Left ventricle myocardium inferior (tissue), 1 donor: ENCODE measurements at regions not wholly inside any gene's neighbourhood (a gene's known extent, or its start where the extent isn't known, plus 50 kb on each side); places are given as distances from the start of the nearest gene placed in this dataset.

Experiments used
- DNase-seq: peaks from one replicate; pipeline ENCODE4 v3.0.0-alpha.2; 2020
- H3K27ac ChIP-seq: fragments of 200-600 bp; replicated peaks from 2 replicates; pipeline ENCODE4 v1.8.0; 2021
- H3K27me3 ChIP-seq: fragments of 200-600 bp; 2 replicates; pipeline ENCODE4 v1.8.0; 2021; ENCODE audit warnings: low read depth
- H3K36me3 ChIP-seq: fragments of 200-600 bp; 2 replicates; pipeline ENCODE4 v1.8.0; 2021
- H3K4me1 ChIP-seq: fragments of 200-600 bp; 2 replicates; pipeline ENCODE4 v1.8.0; 2021
- H3K4me3 ChIP-seq: fragments of 200-600 bp; 2 replicates; pipeline ENCODE4 v1.8.0; 2021; ENCODE audit warnings: mild to moderate bottlenecking, moderate library complexity
- H3K9me3 ChIP-seq: fragments of 200-600 bp; replicated peaks from 2 replicates; pipeline ENCODE4 v1.8.0; 2021
- intact Hi-C: fragments of 100-400 bp; cut with micrococcal nuclease; formaldehyde crosslinking; loops from one replicate; pipeline ENCODE4 v1.11.0; 2022
- TF ChIP-seq, protein P1 (sequence below): fragments of 200-600 bp; IDR thresholded peaks from 2 replicates; pipeline ENCODE4 v1.8.0; 2021; ENCODE audit warnings: antibody characterized with exemption, mild to moderate bottlenecking, borderline replicate concordance
- donor health status: DM: no; HTN: yes; CAD: no; lungs with severe emphysema.

DNA sequence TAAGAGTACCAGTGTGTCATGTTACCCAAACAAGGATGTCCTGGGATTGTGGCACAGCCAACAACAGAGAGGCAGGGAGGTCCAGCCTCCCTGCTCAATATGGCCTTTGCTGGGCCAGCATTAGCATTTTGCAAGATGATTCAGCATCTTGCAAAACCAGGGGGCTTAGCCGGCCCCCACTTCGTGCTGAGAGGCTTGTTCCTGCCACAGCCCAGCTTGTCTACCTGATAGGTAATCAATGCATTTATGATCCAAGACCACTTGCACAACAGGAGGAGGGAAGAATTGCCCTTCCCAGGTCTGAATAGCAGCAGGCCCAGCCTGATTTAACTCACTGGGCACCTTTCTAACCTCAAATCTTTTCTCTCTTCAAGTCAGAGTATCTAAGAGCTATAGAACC, 189.0 kb upstream of the SYT13 start:
- TF ChIP-seq, protein P1, sequence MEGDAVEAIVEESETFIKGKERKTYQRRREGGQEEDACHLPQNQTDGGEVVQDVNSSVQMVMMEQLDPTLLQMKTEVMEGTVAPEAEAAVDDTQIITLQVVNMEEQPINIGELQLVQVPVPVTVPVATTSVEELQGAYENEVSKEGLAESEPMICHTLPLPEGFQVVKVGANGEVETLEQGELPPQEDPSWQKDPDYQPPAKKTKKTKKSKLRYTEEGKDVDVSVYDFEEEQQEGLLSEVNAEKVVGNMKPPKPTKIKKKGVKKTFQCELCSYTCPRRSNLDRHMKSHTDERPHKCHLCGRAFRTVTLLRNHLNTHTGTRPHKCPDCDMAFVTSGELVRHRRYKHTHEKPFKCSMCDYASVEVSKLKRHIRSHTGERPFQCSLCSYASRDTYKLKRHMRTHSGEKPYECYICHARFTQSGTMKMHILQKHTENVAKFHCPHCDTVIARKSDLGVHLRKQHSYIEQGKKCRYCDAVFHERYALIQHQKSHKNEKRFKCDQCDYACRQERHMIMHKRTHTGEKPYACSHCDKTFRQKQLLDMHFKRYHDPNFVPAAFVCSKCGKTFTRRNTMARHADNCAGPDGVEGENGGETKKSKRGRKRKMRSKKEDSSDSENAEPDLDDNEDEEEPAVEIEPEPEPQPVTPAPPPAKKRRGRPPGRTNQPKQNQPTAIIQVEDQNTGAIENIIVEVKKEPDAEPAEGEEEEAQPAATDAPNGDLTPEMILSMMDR: no peak
- Histone ChIP-seq H3K4me3 (no peak overlapping the region), H3K4me1 (no peaks in the 10 kb centered on the region), H3K9me3 (no peaks in the 10 kb centered on the region), H3K27me3 (peaks cover 23% of the 10 kb centered on the region), H3K27ac (no peak overlapping the region), H3K36me3 (no peaks in the 10 kb centered on the region)
- intact Hi-C loops: no loop called here
- no peak for DNase-seq

DNA sequence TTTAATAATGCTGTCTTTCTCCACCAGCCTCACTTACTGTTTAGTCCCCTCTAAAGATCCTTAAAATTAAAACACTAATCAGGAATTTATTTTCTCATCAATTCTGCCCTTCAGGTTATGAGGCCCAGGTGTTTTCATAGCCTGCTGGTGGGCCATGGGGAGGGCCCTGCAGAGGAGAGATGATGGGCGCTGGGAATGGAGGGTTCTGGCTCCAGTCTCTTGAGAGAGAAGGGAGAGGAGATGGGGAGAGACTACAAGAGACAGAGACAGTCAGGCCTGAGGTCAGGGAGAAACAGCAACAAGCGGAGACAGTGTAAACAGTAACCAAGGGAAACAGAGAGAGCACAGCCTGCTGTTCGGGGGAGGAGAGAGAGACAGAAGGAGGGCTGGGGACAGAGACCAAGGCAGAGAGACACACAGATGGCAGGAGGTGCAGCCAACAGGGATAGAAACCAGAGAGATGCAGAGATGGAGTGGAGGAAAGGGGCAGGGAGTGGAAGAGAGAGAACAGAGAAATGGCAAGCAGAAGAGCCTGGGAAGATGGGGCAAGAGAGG, 187.3 kb upstream of the SYT13 start:
- Histone ChIP-seq H3K4me3 (no peak overlapping the region), H3K27ac (no peak overlapping the region), H3K4me1 (no peaks in the 10 kb centered on the region), H3K36me3 (no peaks in the 10 kb centered on the region), H3K9me3 (no peaks in the 10 kb centered on the region), H3K27me3 (peaks cover 13% of the 10 kb centered on the region)
- no peak for DNase-seq
- TF ChIP-seq, protein P1: no peak
- intact Hi-C loops: no loop called here

DNA sequence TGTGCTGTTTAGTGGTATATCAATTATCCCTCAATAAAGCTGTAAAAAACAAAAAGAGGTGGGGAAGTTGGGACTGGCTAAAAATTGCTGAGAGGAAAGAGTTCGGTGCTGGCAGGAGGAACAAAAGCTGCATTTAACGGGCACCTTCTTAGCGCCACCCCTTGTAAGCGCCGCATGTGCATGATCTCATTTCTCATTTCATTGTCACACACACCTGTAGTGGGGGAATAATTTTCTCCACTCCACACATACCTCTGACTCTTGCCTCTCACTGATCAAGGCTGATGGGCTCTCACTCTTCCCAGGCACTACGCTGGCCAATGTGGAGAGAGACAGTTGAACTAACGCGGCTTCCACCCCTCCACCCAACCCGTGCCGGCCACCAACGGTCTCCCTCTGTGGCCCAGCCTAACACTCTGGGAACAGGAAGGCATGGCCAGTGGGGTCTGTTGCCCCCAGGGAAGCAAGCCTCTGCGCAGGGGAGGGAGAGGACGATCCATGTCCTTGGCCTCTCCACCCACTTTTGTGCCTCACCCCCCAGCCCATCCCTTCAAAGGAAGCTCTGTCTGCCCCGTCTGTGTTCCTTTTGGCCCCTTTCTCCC, 186.7 kb upstream of the SYT13 start:
- no peak for DNase-seq
- no peaks in the 10 kb centered on the region for H3K4me1 ChIP-seq
- no peaks in the 10 kb centered on the region for H3K9me3 ChIP-seq
- H3K27me3 ChIP-seq: peaks cover 9% of the 10 kb centered on the region
- H3K4me3 ChIP-seq: no peak overlapping the region
- TF ChIP-seq, protein P1: no peak
- H3K36me3 ChIP-seq: no peaks in the 10 kb centered on the region
- intact Hi-C loops: no loop called here
- H3K27ac ChIP-seq: no peak overlapping the region

DNA sequence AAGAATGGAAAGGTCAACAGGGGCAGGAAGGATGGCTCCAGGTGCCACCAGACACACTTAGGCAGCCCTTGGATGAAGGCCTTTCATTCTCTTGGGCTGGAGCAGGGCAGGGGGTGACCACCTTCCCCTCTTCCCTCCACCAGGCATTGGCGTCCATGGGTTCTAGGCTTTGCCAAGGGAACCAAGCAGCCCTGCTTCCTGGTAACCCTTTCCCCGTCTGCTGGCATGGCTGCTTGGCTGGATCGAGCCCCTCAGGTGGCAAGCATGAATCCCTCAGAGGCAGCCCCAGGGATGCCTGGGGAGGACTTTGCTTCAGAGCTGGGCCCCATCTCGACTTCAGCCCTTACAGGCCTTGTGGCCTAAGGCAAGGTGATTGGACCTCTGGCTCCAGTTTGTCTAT, 185.1 kb upstream of the SYT13 start:
- TF ChIP-seq, protein P1: no peak
- no peak for DNase-seq
- Histone ChIP-seq H3K27me3 (peaks cover 3% of the 10 kb centered on the region), H3K27ac (no peak overlapping the region), H3K4me1 (no peaks in the 10 kb centered on the region), H3K4me3 (no peak overlapping the region), H3K9me3 (no peaks in the 10 kb centered on the region), H3K36me3 (no peaks in the 10 kb centered on the region)
- intact Hi-C loops: no loop called here

DNA sequence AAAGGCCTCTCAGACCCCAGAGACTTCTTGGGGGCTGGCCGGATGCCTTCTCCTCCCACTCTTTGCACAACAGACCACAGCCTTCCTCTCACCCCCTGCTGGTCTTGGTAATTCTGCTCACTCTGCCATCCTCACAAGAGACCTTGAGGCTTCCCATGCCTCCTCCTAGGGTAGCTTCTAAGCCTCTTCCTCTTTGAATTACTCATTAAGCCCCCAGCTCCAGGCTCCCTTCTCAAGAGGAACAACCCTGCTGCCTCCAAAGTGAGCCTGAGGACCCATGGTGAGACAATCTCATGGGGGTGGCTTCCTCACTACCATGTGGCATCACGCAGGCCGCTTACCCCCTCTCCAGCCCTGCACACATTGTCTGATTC, 184.6 kb upstream of the SYT13 start:
- no peaks in the 10 kb centered on the region for H3K36me3 ChIP-seq
- H3K4me1 ChIP-seq: no peaks in the 10 kb centered on the region
- DNase-seq: no peak
- TF ChIP-seq, protein P1: no peak
- no peak overlapping the region for H3K4me3 ChIP-seq
- peaks cover 3% of the 10 kb centered on the region for H3K27me3 ChIP-seq
- H3K9me3 ChIP-seq: no peaks in the 10 kb centered on the region
- intact Hi-C loops: no loop called here
- no peak overlapping the region for H3K27ac ChIP-seq
